ENCODE measurements at regions not wholly inside any gene's neighbourhood (a gene's known extent, or its start where the extent isn't known, plus 50 kb on each side); places are given as distances from the start of the nearest gene placed in this dataset.
"Not testable (repeated sequence)": the region's sequence is repeated elsewhere in the genome, so short reads cannot be mapped to it uniquely, and the experiment has no call there.

GRCh38 chr12:114041136-114041535, 75.0 kb upstream of the RBM19 start:
- ChIA-PET CTCF (no interaction called here), POLR2A (no interaction called here)

GRCh38 chr12:114038962-114039361, 72.8 kb upstream of the RBM19 start:
- CTCF ChIA-PET: no interaction called here

GRCh38 chr12:114032801-114033200, 66.7 kb upstream of the RBM19 start:
- CTCF ChIA-PET: no interaction called here
- POLR2A ChIA-PET: no interaction called here

More at GRCh38 chr12:114038962-114039361, 72.8 kb upstream of the RBM19 start:
- POLR2A ChIA-PET: no interaction called here

GRCh38 chr12:114030451-114030850, 64.3 kb upstream of the RBM19 start:
- POLR2A ChIA-PET: no interaction called here
- CTCF ChIA-PET: no interaction called here

GRCh38 chr12:114026805-114027204, 60.7 kb upstream of the RBM19 start:
- ChIA-PET CTCF (no interaction called here), POLR2A (no interaction called here)

GRCh38 chr12:114025935-114026334, 59.8 kb upstream of the RBM19 start:
- ChIA-PET POLR2A (no interaction called here), CTCF (no interaction called here)

- POLR2A ChIA-PET, CTCF ChIA-PET: not testable (repeated sequence)
Observed at GRCh38 chr12:114022081-114022480, 56.0 kb upstream of the RBM19 start.

- POLR2A ChIA-PET: no interaction called here
- CTCF ChIA-PET: no interaction called here
Observed at GRCh38 chr12:114018669-114019068, 52.5 kb upstream of the RBM19 start.

All from activated CD8-positive, alpha-beta memory T cell treated with anti-CD3 and anti-CD28 coated beads for 36 hours (primary cell).